ENCODE measurements at regions not wholly inside any gene's neighbourhood (a gene's known extent, or its start where the extent isn't known, plus 50 kb on each side); places are given as distances from the start of the nearest gene placed in this dataset.

GRCh38 chr5:101976933-101977332 lies 319.2 kb downstream of the SLCO4C1 start:
- no peak for DNase-seq
- H3K4me3 ChIP-seq (ENCODE audit: low read length): no peak overlapping the region
- no peaks in the 10 kb centered on the region for H3F3A ChIP-seq (ENCODE audit: insufficient read depth, low read length)
- no peaks in the 10 kb centered on the region for H3K9me3 ChIP-seq (replicated peaks; ENCODE audit: insufficient read depth, low read length)
- no peaks in the 10 kb centered on the region for H3K4me1 ChIP-seq (ENCODE audit: low read length)
- no peak overlapping the region for H3K9ac ChIP-seq (ENCODE audit: low read length)
- no peak overlapping the region for H2AFZ ChIP-seq (ENCODE audit: low read length)
- H3K27me3 ChIP-seq (replicated peaks; ENCODE audit: insufficient read depth, low read length): no peaks in the 10 kb centered on the region
- H3K79me2 ChIP-seq (ENCODE audit: low read length): no peaks in the 10 kb centered on the region
- no peak overlapping the region for H3K4me2 ChIP-seq (ENCODE audit: low read depth, low read length)
- H3K9me2 ChIP-seq (replicated peaks; ENCODE audit: insufficient read depth, low read length): no peaks in the 10 kb centered on the region
- no peaks in the 10 kb centered on the region for H3K36me3 ChIP-seq (replicated peaks; ENCODE audit: insufficient read depth, low read length)
- TF ChIP-seq CTCF (IDR thresholded peaks at IDR 0.05; ENCODE audit: low read length) (no peak), EZH2 (optimal IDR thresholded peaks at IDR 0.05; ENCODE audit: low read depth, low read length) (no peak), EZH2phosphoT487 (IDR thresholded peaks at IDR 0.05; ENCODE audit: low read length) (no peak)
- H3K27ac ChIP-seq (ENCODE audit: low read length): no peak overlapping the region
- no peaks in the 10 kb centered on the region for H4K20me1 ChIP-seq (ENCODE audit: insufficient read depth, low read length)

GRCh38 chr5:101969742-101970141 lies 326.3 kb downstream of the SLCO4C1 start:
- Histone ChIP-seq H3K27ac (ENCODE audit: low read length) (no peak overlapping the region), H3K27me3 (replicated peaks; ENCODE audit: insufficient read depth, low read length) (no peaks in the 10 kb centered on the region), H4K20me1 (ENCODE audit: insufficient read depth, low read length) (no peaks in the 10 kb centered on the region), H3K36me3 (replicated peaks; ENCODE audit: insufficient read depth, low read length) (no peaks in the 10 kb centered on the region), H3K79me2 (ENCODE audit: low read length) (no peaks in the 10 kb centered on the region), H3K4me1 (ENCODE audit: low read length) (no peaks in the 10 kb centered on the region), H3K9me3 (replicated peaks; ENCODE audit: insufficient read depth, low read length) (no peaks in the 10 kb centered on the region), H3F3A (ENCODE audit: insufficient read depth, low read length) (no peaks in the 10 kb centered on the region), H3K9ac (ENCODE audit: low read length) (no peak overlapping the region), H3K4me3 (ENCODE audit: low read length) (no peak overlapping the region), H3K4me2 (ENCODE audit: low read depth, low read length) (no peak overlapping the region), H3K9me2 (replicated peaks; ENCODE audit: insufficient read depth, low read length) (no peaks in the 10 kb centered on the region), H2AFZ (ENCODE audit: low read length) (no peak overlapping the region)
- no peak for TF ChIP-seq EZH2phosphoT487 (IDR thresholded peaks at IDR 0.05; ENCODE audit: low read length)
- no peak for TF ChIP-seq EZH2 (optimal IDR thresholded peaks at IDR 0.05; ENCODE audit: low read depth, low read length)
- TF ChIP-seq CTCF (IDR thresholded peaks at IDR 0.05; ENCODE audit: low read length): no peak
- DNase-seq: no peak

- H3K9me3 ChIP-seq (replicated peaks; ENCODE audit: insufficient read depth, low read length): no peaks in the 10 kb centered on the region
- H3K27ac ChIP-seq (ENCODE audit: low read length): no peak overlapping the region
- H4K20me1 ChIP-seq (ENCODE audit: insufficient read depth, low read length): no peaks in the 10 kb centered on the region
- no peak overlapping the region for H3K4me2 ChIP-seq (ENCODE audit: low read depth, low read length)
- H3K36me3 ChIP-seq (replicated peaks; ENCODE audit: insufficient read depth, low read length): no peaks in the 10 kb centered on the region
- no peaks in the 10 kb centered on the region for H3K27me3 ChIP-seq (replicated peaks; ENCODE audit: insufficient read depth, low read length)
- H3K79me2 ChIP-seq (ENCODE audit: low read length): no peaks in the 10 kb centered on the region
- H3K4me1 ChIP-seq (ENCODE audit: low read length): no peaks in the 10 kb centered on the region
- H3K4me3 ChIP-seq (ENCODE audit: low read length): no peak overlapping the region
- H3F3A ChIP-seq (ENCODE audit: insufficient read depth, low read length): no peaks in the 10 kb centered on the region
- H2AFZ ChIP-seq (ENCODE audit: low read length): no peak overlapping the region
- DNase-seq: no peak
- no peak for TF ChIP-seq EZH2phosphoT487 (IDR thresholded peaks at IDR 0.05; ENCODE audit: low read length)
- TF ChIP-seq EZH2 (optimal IDR thresholded peaks at IDR 0.05; ENCODE audit: low read depth, low read length): no peak
- no peak for TF ChIP-seq CTCF (IDR thresholded peaks at IDR 0.05; ENCODE audit: low read length)
- H3K9ac ChIP-seq (ENCODE audit: low read length): no peak overlapping the region
- no peaks in the 10 kb centered on the region for H3K9me2 ChIP-seq (replicated peaks; ENCODE audit: insufficient read depth, low read length)
These were observed 329.6 kb downstream of the SLCO4C1 start for GRCh38 chr5:101966476-101966875.
